Transverse colon (tissue), 4 donors: ENCODE measurements at regions not wholly inside any gene's neighbourhood (a gene's known extent, or its start where the extent isn't known, plus 50 kb on each side); places are given as distances from the start of the nearest gene placed in this dataset.

Source experiments
- DNase-seq: peaks from one replicate; pipeline ENCODE4 v3.0.0-alpha.2; 2019
- H3K27ac ChIP-seq, 4 donors: fragments of 200-600 bp; sonication (generic); 2 replicates each; pipeline ENCODE4 v1.5.1; 2016 to 2018; ENCODE audit warnings: inconsistent platforms in 4 of 4
- H3K27me3 ChIP-seq: fragments of 200-600 bp; sonication (generic); 2 replicates; pipeline ENCODE4 v1.5.1; 2017; ENCODE audit warnings: inconsistent platforms
- H3K36me3 ChIP-seq, 4 donors: fragments of 200-600 bp; sonication (generic); 2 replicates each; pipeline ENCODE4 v1.5.1; 2017 to 2019; ENCODE audit warnings: inconsistent platforms in 4 of 4
- H3K4me1 ChIP-seq, 4 donors: fragments of 200-600 bp; sonication (generic); 2 replicates each; pipeline ENCODE4 v1.5.1; 2017 to 2020; ENCODE audit warnings: inconsistent platforms in 4 of 4
- H3K4me3 ChIP-seq, 4 donors: fragments of 200-600 bp; sonication (generic); 1 replicate in 1 of 4; 2 replicates in 3 of 4; pipeline versions ENCODE4 v1.5.1 to v1.6.1; 2017 to 2019; ENCODE audit warnings: inconsistent platforms in 4 of 4
- H3K9me3 ChIP-seq, 2 donors: fragments of 200-600 bp; sonication (generic); 2 replicates each; pipeline ENCODE4 v1.5.1; 2017 to 2019; ENCODE audit warnings: inconsistent platforms in 2 of 2
- CTCF ChIP-seq, 5 experiments: fragments of 200-600 bp in 3 of 5; fragments of 450-650 bp in 2 of 5; sonication (generic) in 3 of 5; IDR thresholded peaks; 1 replicate in 2 of 5; 2 replicates in 3 of 5; pipeline ENCODE4 v1.5.1; 2016 to 2017; ENCODE audit warnings: antibody characterized with exemption in 5 of 5, inconsistent platforms in 3 of 5, mild to moderate bottlenecking in 2 of 5, moderate library complexity in 1 of 5
- EP300 ChIP-seq: sonication (generic); formaldehyde crosslinking; IDR thresholded peaks from one replicate; pipeline ENCODE4 v1.6.1; 2017; ENCODE audit warnings: antibody characterized with exemption, low read depth
- POLR2A ChIP-seq: fragments of 450-650 bp; IDR thresholded peaks from one replicate; pipeline ENCODE4 v1.6.1; 2016; ENCODE audit warnings: antibody characterized with exemption, mild to moderate bottlenecking, moderate library complexity
- POLR2AphosphoS5 ChIP-seq, 3 donors: sonication (generic); formaldehyde crosslinking; IDR thresholded peaks; one replicate each; pipeline ENCODE4 v1.6.1; 2016; ENCODE audit warnings: antibody characterized with exemption in 3 of 3
- WGBS, 2 donors: methylation state at CpG; one replicate each; pipeline ENCODE4 v1.1.5; 2018; ENCODE audit warnings: low coverage in 1 of 2; 5-methylcytosine and 5-hydroxymethylcytosine counted together
- in situ Hi-C, 4 donors: fragments of 200-750 bp; cut with MboI; loops; one replicate each; pipeline versions ENCODE4 v1.15.0 to v1.15.1; 2017; ENCODE audit warnings: low sequenced_read_pairs in 3 of 4, low pct_ligation_motif_present in 1 of 4, low pct_unique_long_range_greater_than_20kb in 1 of 4
- intact Hi-C: fragments of 100-400 bp; cut with DNase I; formaldehyde crosslinking; loops from one replicate; pipeline ENCODE4 v1.15.1; 2023; ENCODE audit warnings: low total_unique reads

GRCh38 chr4:175953960-175954521 is 111.6 kb upstream of the WDR17 start:
- H3K36me3 ChIP-seq, result no peaks in the 10 kb centered on the region
- intact Hi-C loops, result no loop called here
- no peak overlapping the region for H3K4me3 ChIP-seq
- no peak for DNase-seq
- 53 to 78% methylated on average over 3 to 5 of the region's 5 CpGs for WGBS, 2 donors
- no peaks in the 10 kb centered on the region for H3K9me3 ChIP-seq
- H3K27ac ChIP-seq, result no peak overlapping the region
- peaks cover 0 to 3% (median 0%) of the 10 kb centered on the region in 4 donors for H3K4me1 ChIP-seq
- TF ChIP-seq POLR2A (no peak), EP300 (no peak), POLR2AphosphoS5 (IDR thresholded peaks at IDR 0.05) (no peak), CTCF (IDR thresholded peaks at IDR 0.05) (no peak)
- in situ Hi-C loops, result no loop called here
- no peaks in the 10 kb centered on the region for H3K27me3 ChIP-seq

GRCh38 chr4:175954685-175955084 is 111.0 kb upstream of the WDR17 start:
- no peak overlapping the region for H3K4me3 ChIP-seq
- in situ Hi-C loops (no loop called here), intact Hi-C loops (no loop called here)
- no peak for DNase-seq
- H3K27ac ChIP-seq, result no peak overlapping the region
- peaks cover 0 to 3% (median 0%) of the 10 kb centered on the region in 4 donors for H3K4me1 ChIP-seq
- no peaks in the 10 kb centered on the region for H3K9me3 ChIP-seq
- H3K27me3 ChIP-seq, result no peaks in the 10 kb centered on the region
- WGBS, 2 donors, result 71 to 79% methylated on average over 3 of the region's 3 CpGs
- TF ChIP-seq POLR2A (no peak), POLR2AphosphoS5 (IDR thresholded peaks at IDR 0.05) (no peak), EP300 (no peak), CTCF (IDR thresholded peaks at IDR 0.05) (no peak)
- no peaks in the 10 kb centered on the region for H3K36me3 ChIP-seq

DNA sequence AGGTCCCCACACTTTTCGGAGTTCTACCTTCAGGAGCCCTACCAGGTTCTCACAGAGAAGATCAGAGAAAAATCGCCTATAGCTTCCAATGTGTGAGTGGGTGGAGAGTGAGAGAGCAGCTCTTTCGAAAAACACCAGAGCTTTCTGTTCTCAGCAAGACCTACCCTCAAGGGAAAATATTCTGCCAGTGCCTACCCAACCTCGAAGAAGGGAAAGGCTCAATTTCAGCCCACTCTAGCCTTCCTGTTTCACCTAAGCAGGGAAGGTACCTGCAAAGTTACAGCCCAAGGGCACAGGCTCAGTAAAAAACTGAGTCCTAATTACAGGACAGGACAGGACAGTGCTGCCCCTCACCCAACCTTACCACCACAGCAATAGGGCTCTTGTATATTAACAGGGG is 104.0 kb upstream of the WDR17 start:
- Histone ChIP-seq H3K27ac (no peak overlapping the region), H3K9me3 (no peaks in the 10 kb centered on the region), H3K27me3 (no peaks in the 10 kb centered on the region), H3K4me3 (no peak overlapping the region), H3K36me3 (no peaks in the 10 kb centered on the region), H3K4me1 (no peaks in the 10 kb centered on the region)
- WGBS, 2 donors, result 62 to 82% methylated on average over 4 of the region's 4 CpGs
- intact Hi-C loops, result no loop called here
- in situ Hi-C loops, result no loop called here
- TF ChIP-seq CTCF (IDR thresholded peaks at IDR 0.05), result no peak
- no peak for DNase-seq

DNA sequence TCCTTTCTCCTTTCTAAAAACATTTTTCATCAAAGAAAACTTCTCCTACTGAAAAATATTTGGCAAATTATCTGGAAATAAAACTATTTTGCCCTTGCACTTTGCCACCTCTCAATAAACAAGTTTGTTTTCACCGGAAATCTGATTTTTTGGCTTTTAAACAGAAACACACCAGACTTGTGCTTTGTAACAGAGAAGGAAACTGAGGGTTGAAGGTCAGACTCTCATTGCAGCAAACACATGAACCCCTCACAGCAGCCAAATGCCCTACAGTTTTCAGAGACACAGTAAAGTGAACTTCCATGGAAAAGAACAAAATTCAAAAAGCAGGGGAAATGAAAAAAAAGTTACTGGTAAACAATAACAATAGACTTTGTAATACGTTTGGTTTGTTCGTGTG is 95.6 kb upstream of the WDR17 start:
- Histone ChIP-seq H3K27me3 (no peaks in the 10 kb centered on the region), H3K36me3 (no peaks in the 10 kb centered on the region), H3K9me3 (no peaks in the 10 kb centered on the region), H3K4me3 (no peak overlapping the region), H3K4me1 (no peaks in the 10 kb centered on the region), H3K27ac (peak overlapping the region; percentile 49 to 65 (median 59))
- TF ChIP-seq POLR2AphosphoS5 (IDR thresholded peaks at IDR 0.05), result no peak
- TF ChIP-seq CTCF (IDR thresholded peaks at IDR 0.05), result no peak
- no peak for TF ChIP-seq POLR2A
- no peak for TF ChIP-seq EP300
- intact Hi-C loops (no loop called here), in situ Hi-C loops (no loop called here)
- no peak for DNase-seq
- 42 to 51% methylated on average over 3 of the region's 3 CpGs for WGBS, 2 donors
